HEK293T (cell line): ENCODE measurements at regions not wholly inside any gene's neighbourhood (a gene's known extent, or its start where the extent isn't known, plus 50 kb on each side); places are given as distances from the start of the nearest gene placed in this dataset.

Experiments
- ARNT ChIP-seq: fragments of 450-650 bp; IDR thresholded peaks from 2 replicates; pipeline ENCODE4 v1.6.1; 2017; ENCODE audit warnings: mild to moderate bottlenecking
- BHLHE40 ChIP-seq: fragments of 450-650 bp; IDR thresholded peaks from 2 replicates; pipeline ENCODE4 v1.6.1; 2016; ENCODE audit warnings: mild to moderate bottlenecking, moderate library complexity, borderline replicate concordance
- FOXK2 ChIP-seq: fragments of 450-650 bp; IDR thresholded peaks from 2 replicates; pipeline ENCODE4 v1.6.1; 2016; ENCODE audit warnings: mild to moderate bottlenecking
- L3MBTL2 ChIP-seq: fragments of 450-650 bp; conservative IDR thresholded peaks from 2 replicates; pipeline ENCODE4 v1.6.1; 2016; ENCODE audit warnings: mild to moderate bottlenecking
- ZNF384 ChIP-seq: fragments of 450-650 bp; IDR thresholded peaks from 2 replicates; pipeline ENCODE4 v1.6.1; 2016

- no peak for TF ChIP-seq L3MBTL2
- TF ChIP-seq FOXK2 = no peak
- TF ChIP-seq ARNT = no peak
- no peak for TF ChIP-seq BHLHE40
- no peak for TF ChIP-seq ZNF384
Measured at GRCh38 chr17:72386619-72387237, 265.9 kb downstream of the SOX9 start.
